HK-2 (cell line): ENCODE measurements at regions not wholly inside any gene's neighbourhood (a gene's known extent, or its start where the extent isn't known, plus 50 kb on each side); places are given as distances from the start of the nearest gene placed in this dataset.
"Not testable (repeated sequence)": the region's sequence is repeated elsewhere in the genome, so short reads cannot be mapped to it uniquely, and the experiment has no call there.

Experiments used
- DNase-seq: peaks from one replicate; pipeline ENCODE4 v3.0.0-alpha.2; 2018; ENCODE audit not compliant: unreplicated experiment

GRCh38 chr7:33784000-33784399 lies 121.3 kb upstream of the BMPER start:
- no peak for DNase-seq

DNA sequence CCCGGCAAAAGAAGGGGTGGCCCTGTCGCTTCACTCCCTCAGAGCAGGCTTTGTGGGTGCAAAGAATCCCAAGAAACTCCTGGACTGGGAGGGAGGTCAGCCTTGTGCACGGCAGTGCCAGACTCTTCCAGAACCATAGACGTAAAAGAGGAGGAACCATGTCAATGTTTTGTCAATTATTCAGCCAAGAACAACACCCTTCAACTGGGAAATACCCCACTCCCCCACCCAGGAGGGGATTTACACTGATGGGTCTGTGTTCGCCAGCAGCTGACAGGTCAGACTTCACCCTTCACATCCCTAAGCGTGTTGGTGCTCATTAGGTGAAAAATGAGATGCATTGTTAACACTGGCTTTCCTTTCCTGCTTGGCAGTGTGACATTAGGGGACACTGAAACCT lies 116.8 kb upstream of the BMPER start:
- DNase-seq = no peak

GRCh38 chr7:33789871-33790630 lies 115.3 kb upstream of the BMPER start:
- no peak for DNase-seq

DNA sequence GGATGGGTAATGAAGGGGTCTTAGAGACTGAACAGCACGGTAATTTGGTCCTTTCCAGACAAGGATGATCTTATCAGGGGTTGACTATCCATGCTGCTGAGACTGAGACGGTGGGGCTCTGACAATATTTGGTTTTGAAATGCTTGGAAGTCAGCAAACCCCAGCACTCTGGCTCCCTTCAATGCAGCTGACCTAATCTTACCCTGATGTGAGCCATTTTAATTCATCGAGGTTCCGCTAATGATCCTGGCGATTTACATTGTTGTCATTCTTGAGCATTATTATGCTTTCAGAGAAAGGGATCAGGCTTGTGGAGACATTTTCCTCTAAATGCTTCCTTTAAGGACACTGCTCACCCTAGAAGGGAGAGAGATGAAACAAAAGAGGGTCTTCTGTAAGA lies 114.6 kb upstream of the BMPER start:
- DNase-seq = no peak

DNA sequence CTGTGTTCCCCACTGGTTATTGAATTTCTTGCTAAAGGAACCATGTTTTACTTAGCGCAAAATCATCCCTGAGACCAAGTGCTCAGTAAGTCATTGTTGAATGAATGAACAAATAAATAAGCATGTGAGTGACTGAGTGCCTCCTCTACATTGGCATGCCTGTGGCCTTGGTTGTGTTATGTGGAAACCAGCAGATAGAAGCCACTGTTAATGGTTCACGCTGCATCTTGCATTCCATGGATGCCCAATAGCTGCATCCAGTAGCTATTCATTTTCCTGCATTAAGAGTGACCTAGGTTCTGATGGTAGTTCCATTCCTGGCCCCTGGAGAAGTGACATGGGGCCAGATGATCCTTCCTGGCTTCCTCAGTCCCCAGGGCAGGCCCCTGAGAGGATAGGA lies 113.3 kb upstream of the BMPER start:
- no peak for DNase-seq

GRCh38 chr7:33792547-33793105 lies 112.7 kb upstream of the BMPER start:
- DNase-seq = no peak

GRCh38 chr7:33793616-33794015 lies 111.7 kb upstream of the BMPER start:
- DNase-seq = no peak

DNA sequence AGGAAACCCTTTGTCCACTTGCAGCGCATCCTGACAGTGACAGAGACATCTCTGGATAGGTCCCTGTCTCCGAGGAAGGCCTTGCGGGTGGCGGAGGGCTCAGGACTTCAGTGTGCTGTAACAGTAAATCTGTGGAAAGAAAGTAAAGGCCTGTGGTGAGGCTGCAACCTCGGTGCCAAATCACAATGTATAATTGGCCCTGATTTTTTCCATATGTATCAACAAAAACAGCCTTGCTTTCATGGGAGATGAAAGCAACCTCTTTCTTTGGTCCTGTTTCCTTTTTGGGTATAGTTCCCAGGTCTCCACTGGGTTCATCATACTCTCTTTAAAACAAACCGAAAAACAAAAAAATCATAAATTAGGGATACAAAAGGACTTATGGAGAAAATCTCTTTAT lies 110.9 kb upstream of the BMPER start:
- DNase-seq = no peak

GRCh38 chr7:33794959-33795358 lies 110.4 kb upstream of the BMPER start:
- DNase-seq = no peak

DNA sequence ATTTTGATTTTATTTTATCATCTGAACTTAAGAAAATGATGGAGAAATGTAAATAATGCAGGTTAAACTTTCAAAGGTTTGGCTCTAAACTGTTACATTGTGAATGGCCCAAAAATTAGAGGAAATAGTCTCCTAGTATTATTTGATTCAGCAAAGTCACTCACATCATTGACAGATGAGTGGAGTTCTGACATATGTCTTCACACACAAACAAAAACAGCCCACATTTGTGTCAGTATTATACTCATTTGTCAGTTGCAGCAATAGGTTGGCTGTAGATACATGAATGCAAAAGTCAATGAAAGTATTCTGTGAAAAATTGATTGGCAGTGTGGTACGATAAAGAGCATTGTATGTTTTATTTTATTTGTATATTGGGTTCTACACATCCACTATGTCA lies 108.8 kb upstream of the BMPER start:
- no peak for DNase-seq

- DNase-seq = not testable (repeated sequence)
These were observed 107.8 kb upstream of the BMPER start for GRCh38 chr7:33797512-33797911.

DNA sequence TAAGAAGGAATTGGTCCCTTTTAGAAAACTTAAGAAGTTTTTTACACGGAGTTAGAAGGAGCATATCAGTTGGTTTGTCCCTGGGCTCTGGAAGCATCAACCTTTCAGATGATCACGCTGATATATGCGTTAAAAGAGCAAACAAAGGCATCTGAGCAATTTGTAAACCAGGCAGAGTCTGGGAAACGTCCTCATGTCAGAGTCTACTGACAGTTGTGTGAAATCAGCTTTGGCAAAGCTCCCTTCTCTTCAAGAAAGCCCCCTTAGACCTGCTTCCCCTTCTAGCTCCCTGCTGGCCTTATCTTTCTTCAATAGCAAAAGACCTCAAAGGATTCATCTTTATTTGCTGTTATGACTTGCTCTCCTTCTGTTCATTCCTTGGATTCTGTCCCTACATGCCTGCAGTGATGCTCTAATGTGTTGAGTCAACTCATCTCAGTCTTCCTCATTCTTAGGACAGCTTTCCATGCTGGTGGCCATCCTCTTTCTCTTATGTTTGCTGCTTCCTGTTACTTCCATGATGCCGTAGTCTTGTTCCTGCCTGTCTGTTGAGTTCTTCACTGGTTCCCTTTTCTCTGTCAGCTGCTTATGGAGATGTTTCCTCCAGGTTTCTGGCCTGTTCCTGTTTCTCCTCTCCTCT lies 106.5 kb upstream of the BMPER start:
- no peak for DNase-seq

DNA sequence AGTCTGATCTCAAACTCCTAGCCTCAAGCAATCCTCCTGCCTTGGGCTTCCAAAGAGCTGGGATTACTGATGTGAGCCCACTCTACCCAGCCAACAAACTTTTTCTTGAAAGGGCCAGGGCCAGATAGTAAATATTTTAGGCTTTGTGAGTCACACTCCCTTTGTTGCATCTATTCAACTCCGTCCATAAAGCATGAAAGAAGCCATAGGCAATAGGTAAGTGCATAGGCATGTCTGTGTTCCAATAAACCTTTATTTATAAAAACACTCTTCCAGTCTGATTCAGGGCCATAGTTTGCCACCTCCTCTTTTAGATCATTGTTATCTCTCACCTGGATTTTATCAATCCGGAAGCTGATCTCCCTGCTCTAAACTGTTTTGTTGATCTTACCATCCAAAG lies 105.6 kb upstream of the BMPER start:
- DNase-seq = no peak

- DNase-seq = no peak
These were observed 102.7 kb upstream of the BMPER start for GRCh38 chr7:33802600-33802999.

DNA sequence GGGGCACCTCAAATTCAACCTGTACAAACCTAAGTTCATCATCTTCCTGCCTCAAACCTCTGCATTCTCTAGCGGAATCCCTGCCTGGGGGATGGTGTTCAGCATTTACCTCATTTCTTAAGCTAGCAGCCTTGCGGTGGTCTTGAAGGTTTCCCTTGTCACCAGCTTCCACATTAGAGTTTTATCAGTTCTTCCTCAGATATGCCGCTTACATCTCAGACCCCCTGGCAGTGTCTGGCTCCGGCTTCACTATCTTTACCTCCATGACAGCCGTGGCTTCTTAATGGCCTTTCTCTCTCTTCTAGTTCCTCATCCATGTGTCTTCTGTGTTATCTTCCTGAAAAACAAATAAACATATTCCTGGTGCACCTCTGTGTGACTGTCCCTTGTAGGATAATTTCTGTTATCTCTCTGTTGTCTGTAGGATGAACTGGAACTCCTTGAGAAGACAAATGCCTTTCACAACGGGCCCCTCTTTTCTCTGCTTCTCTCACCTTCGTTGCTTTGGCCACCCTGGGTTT lies 101.1 kb upstream of the BMPER start:
- no peak for DNase-seq

DNA sequence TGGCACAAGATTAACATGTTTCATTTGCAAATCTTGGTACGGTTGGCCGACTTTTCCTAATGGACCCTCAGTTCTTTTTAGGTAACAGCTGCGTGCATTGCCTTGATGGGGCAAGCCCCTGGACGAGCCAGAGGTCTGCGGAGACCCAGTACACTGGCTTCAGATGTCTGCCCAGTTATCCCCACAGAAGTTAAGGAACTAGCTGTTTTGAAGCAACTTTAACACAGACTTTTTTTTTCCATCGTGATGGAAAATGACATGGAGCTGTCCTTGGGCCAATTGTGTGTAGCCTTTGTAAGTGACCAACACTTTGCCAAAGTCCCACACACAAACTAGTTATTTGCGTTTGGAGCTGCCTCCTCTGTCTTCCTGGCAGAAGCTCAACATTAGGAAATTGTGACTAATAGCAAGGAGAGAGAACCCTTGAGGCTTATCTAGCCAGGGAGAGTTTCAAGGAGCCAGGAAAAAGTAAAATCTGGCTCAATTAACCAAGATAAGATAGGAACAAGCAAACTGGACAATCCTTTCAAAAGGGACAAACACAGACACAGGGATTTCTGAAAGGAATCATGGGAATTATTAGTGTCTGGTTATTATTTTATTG lies 99.6 kb upstream of the BMPER start:
- DNase-seq = no peak

DNA sequence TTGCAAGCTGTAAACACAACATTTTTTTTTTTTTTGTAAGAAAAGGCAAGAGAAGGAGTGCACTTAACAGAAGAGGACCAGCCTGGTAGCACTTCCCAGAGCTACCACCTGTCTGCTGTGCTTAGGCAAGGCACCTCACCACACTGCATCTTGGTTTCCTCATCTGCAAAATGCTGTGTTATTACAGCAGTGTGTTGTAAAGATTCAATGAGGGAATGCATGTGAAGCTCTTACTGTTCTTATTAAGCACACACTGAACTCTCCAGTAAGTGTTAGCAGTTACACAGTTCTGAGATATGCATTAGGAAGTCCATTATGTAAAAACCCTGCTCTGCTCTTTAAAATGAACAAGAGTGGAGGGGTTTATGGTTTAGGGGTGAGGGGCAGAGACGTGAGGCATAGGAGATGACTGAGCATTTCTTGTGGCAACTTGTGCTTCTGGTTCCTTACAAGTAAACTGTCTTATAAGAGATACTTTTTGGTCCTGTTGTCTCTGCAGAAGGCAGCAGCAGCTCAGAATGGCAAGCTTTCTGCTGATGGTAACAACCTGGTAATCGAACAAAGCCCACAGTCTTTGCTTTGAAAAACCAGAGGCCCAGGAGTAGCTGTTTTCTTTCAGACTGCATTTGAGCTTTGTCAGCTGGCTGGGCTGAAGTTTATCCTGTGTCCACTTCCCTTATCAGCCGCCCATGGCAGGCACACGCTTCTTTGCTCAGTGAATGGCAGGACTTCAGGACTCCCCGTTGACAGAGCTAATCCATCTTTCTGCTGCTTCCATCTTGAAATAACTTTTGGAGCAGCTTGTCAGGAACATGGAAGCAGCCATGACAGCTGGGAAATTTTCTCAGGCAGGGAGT lies 98.8 kb upstream of the BMPER start:
- DNase-seq = no peak

DNA sequence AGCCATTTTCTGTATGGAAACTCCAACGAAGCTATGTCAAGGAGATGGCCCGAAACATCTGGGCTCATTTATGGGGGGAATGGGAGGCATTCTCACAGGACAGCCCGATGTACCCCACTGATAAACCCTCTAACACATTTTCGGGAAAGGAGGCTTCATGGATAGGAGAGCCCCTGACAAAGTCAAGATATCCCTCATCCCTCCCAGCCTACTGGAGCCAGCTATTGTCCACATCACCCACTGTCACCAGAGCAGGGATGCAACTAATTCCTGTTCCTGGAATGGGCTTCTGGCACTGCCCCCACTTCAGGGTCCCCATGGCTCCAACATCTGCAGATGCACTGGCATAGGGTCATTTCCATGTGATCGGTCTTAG lies 98.2 kb upstream of the BMPER start:
- no peak for DNase-seq

DNA sequence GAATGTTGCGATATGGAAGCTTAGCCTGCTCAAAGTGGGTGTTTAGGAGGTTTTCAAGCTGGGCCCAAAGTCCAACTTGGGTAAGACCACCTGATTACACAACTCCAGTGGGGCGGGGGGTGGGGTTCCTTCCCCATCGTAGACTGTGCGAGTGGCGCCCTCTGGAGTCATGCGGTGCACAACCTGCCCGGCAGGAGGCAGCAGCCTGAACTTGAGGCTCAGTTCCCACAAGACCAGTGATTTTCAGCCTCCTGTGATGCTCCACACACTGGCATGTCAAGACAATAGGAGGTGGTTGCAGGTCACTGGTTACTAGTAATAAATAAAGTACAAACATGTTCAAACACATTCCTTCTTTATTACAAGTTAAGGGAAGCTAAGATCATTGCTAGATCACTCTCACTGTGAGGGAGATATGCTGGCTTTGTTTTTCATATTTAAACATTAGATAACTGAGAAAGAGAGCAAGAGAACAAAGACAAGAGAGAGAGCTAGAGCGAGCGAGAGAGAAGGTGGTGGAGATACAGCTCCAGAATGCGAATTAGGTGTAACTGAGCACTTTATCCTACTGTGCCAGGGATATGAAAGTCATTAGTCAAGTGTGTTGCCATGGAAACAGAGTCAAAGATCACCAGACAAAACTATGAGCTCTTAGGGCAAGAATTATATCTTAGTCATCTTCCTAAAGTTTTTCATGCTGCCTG lies 97.4 kb upstream of the BMPER start:
- no peak for DNase-seq

GRCh38 chr7:33809228-33809627 lies 96.1 kb upstream of the BMPER start:
- DNase-seq = no peak

GRCh38 chr7:33810356-33810755 lies 95.0 kb upstream of the BMPER start:
- no peak for DNase-seq
